Retinal pigment epithelial cell (primary cell): ENCODE measurements at regions not wholly inside any gene's neighbourhood (a gene's known extent, or its start where the extent isn't known, plus 50 kb on each side); places are given as distances from the start of the nearest gene placed in this dataset.
"Not testable (repeated sequence)": the region's sequence is repeated elsewhere in the genome, so short reads cannot be mapped to it uniquely, and the experiment has no call there.

ENCODE experiments used
- DNase-seq: peaks from one replicate; pipeline ENCODE4 v3.0.0-alpha.2; 2010; ENCODE audit warnings: low read depth
- H3K4me3 ChIP-seq: 2 replicates; pipeline ENCODE4 v1.5.1; 2011; ENCODE audit warnings: mild to moderate bottlenecking, low read length, control low read depth, moderate library complexity
- CTCF ChIP-seq: conservative IDR thresholded peaks from 2 replicates; pipeline ENCODE4 v1.5.1; 2011; ENCODE audit warnings: low read depth, low read length, control low read depth, inconsistent platforms

DNA sequence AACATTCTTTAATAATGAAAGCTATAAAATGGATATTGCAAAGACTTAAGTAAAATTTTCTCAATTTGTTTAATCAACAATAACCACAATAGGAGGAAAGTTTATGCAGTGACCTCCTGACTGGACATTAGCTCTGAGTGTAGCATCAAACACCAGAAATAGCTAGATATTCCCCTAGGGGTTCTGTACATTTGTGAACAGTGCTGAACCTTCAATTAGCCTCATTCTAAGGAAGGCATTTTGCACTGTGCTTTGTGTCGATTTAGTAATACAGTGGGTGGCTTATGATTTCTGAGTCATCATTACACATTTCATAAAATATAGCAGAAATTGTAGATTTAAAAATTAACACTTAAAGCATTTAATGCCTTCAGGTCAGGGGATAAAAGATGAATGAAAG is 367.3 kb upstream of the PCDH15 start:
- DNase-seq: peak; percentile 24
- no peak overlapping the region for H3K4me3 ChIP-seq
- no peak for TF ChIP-seq CTCF

DNA sequence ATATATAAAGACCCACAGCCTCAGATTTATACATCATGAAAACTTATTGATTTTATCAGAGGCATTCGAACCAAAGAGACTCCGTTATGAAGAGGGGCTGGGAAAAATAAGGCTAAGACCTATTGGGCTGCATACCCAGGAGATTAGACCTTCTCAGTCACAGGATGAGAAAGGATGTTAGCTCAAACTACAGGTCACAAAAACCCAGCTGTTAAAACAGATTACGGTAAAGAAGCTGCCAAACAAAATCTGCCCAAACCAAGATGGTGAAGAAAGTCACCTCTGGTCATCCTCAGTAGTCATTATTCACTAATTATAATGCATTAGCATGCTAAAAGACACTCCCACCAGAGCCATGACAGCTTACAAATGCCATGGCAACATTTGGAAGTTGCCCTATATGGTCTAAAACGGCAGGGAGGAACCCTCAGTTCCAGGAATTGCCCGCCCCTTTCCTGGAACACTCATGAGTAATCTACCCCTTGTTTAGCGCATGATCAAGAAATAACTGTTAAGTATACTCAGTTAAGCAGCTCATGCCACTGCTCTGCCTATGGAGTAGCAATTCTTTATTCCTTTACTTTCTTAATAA is 362.5 kb upstream of the PCDH15 start:
- TF ChIP-seq CTCF: no peak
- no peak for DNase-seq

DNA sequence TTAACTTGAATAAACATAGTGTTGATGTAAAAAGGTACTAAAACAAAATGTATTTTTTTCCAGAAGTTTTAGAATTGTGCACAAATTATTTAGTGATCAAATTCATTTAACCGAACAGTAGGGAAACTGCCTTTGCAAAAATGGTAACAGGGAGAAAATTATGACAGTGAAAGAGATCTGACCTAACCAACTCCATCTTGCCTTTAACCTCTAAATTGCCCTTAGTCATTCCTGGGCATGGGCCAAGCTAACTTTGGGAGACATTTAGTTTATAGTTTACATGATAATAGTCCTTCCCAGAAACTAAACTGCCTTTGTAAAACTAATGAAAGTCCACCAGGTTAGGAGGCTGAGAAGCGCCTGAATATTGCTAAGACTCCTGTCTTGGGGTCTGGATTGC is 361.3 kb upstream of the PCDH15 start:
- not testable (repeated sequence) for H3K4me3 ChIP-seq, DNase-seq

More for the DNA sequence above, 362.5 kb upstream of the PCDH15 start:
- no peak overlapping the region for H3K4me3 ChIP-seq

DNA sequence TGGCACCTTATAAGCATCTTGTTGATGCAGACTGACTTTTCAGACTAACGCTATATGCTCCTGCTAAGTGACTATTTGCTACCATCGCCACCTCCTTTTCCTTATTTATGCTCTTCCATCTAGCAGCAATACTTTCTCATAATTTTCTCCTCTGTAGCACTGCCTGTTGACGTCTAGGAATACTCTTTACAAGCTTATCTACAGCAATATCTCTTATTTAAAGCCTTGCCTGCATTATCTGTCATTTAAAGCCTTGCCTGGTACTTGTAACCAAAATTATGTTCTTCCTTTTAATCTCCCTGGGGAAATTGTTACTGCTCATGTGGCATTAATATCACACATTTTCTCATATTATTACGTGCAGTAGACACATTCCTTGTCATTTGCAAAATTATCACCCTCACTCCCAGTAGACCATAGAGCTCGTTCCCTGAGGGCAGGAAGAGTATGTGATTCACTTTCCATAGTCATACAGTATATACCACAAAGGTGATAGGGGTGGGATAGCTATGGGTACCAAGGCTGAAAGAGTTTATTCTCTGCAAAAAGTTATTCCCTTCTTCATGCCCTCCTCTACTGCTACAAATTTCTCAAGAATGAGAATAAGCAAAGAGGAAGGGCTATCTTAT is 359.7 kb upstream of the PCDH15 start:
- TF ChIP-seq CTCF: no peak
- no peak for DNase-seq
- no peak overlapping the region for H3K4me3 ChIP-seq

GRCh38 chr10:55158633-55159032 is 357.6 kb upstream of the PCDH15 start:
- TF ChIP-seq CTCF: no peak
- DNase-seq: no peak

DNA sequence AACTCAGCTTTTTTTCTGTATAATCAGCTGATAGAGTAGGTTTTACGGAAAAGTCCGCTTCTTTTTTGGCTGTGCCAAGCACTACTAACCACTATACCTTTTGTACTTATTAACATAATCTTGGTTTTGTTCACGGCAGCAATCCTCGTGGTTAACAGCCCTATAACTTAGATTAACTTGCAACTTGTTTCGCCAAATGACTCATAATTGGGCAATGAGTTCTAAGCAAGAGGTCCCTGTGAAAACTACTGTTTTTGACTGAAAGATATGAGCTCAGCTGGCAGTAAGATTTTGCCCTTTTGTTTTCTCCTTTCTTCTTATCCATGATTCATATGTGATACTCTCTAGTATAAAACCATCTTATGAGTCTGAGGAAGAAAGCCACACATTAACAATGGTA is 345.0 kb upstream of the PCDH15 start:
- TF ChIP-seq CTCF: no peak
- no peak overlapping the region for H3K4me3 ChIP-seq
- peak; percentile 97 for DNase-seq

More at GRCh38 chr10:55158633-55159032, 357.6 kb upstream of the PCDH15 start:
- no peak overlapping the region for H3K4me3 ChIP-seq

GRCh38 chr10:55144001-55144400 is 343.0 kb upstream of the PCDH15 start:
- peak; percentile 15 for DNase-seq

More at GRCh38 chr10:55144001-55144400, 343.0 kb upstream of the PCDH15 start:
- TF ChIP-seq CTCF: no peak
- no peak overlapping the region for H3K4me3 ChIP-seq
